Right lobe of liver (tissue), 6 donors: ENCODE measurements at regions not wholly inside any gene's neighbourhood (a gene's known extent, or its start where the extent isn't known, plus 50 kb on each side); places are given as distances from the start of the nearest gene placed in this dataset.
"Not testable (repeated sequence)": the region's sequence is repeated elsewhere in the genome, so short reads cannot be mapped to it uniquely, and the experiment has no call there.

Experiments
- ATAC-seq, 4 donors: fragments of 200-7000 bp; cut with Tn5 transposase; one replicate each; pipeline ENCODE4 v1.9.1; 2020; ENCODE audit warnings: mild to moderate bottlenecking in 4 of 4, moderate library complexity in 4 of 4
- DNase-seq, 3 donors: peaks; one replicate each; pipeline ENCODE4 v3.0.0-alpha.2; 2020
- H3K27ac ChIP-seq, 3 donors: fragments of 200-600 bp; one replicate each; pipeline ENCODE4 v1.8.0; 2022
- H3K27me3 ChIP-seq, 2 donors: fragments of 200-600 bp; one replicate each; pipeline ENCODE4 v1.8.0; 2022
- H3K36me3 ChIP-seq, 4 donors: fragments of 200-600 bp; sonication (generic) in 1 of 4; one replicate each; pipeline versions ENCODE4 v1.5.1 to v1.8.0; 2017 to 2022; ENCODE audit warnings: control low read depth in 1 of 4
- H3K4me1 ChIP-seq, 4 donors: fragments of 200-600 bp; sonication (generic) in 1 of 4; one replicate each; pipeline versions ENCODE4 v1.5.1 to v1.8.0; 2017 to 2022; ENCODE audit warnings: control low read depth in 1 of 4
- H3K4me3 ChIP-seq, 3 donors: fragments of 200-600 bp; one replicate each; pipeline ENCODE4 v1.8.0; 2022
- H3K9me3 ChIP-seq, 4 donors: fragments of 200-600 bp; sonication (generic) in 1 of 4; one replicate each; pipeline versions ENCODE4 v1.5.1 to v1.8.0; 2017 to 2022; ENCODE audit warnings: control low read depth in 1 of 4
- WGBS: methylation state at CpG from one replicate; pipeline ENCODE4 v1.1.6; 2018; ENCODE audit warnings: low coverage, low lambda C conversion rate; ENCODE audit not compliant: insufficient coverage; ENCODE audit errors: missing lambda C conversion rate; 5-methylcytosine and 5-hydroxymethylcytosine counted together
- intact Hi-C, 2 donors: fragments of 100-400 bp; cut with DNase I; formaldehyde crosslinking; loops; one replicate each; pipeline versions ENCODE4 v1.11.2 to v1.14.1; 2022
- small RNA-seq, 2 experiments: library from RNA; depleted of rRNA; stranded (forward); fragments of <200 nt; gene quantifications; one replicate each; pipeline ENCODE3, GENCODE V24; 2016
- donor health status: DM: no; HTN: yes; CAD: no.
- donor health status: DM: no; HTN: no; CAD: no.
- donor health status: DM: no; HTN: no; CAD: no.
- donor health status: DM: no; HTN: yes; CAD: no.
- donor health status: DM: no; HTN: yes; CAD: no.

DNA sequence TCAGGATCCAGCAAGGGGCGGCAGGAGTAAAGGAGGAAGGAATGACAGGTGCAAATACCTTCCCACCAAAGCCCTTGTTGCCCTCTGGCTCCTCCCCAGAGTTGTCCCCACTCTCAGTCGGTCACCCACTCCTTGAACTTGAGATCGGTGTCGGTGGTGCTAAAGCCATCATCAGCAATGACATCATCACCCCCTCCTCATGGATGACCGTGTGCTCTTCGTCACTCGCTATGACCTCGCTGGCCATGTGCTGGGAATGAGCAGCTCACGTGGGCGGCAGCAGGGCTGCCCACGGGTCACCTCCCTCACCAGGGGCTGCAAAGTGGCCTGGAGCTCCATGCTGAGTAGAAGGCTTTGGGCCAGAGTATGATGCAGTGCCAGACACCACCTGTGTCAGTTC lies 405.3 kb downstream of the CACNA1B start:
- H3K27ac ChIP-seq, intact Hi-C loops, H3K4me3 ChIP-seq: not testable (repeated sequence)

More for the DNA sequence above, 405.3 kb downstream of the CACNA1B start:
- H3K27me3 ChIP-seq, H3K9me3 ChIP-seq, ATAC-seq, H3K4me1 ChIP-seq, H3K36me3 ChIP-seq, DNase-seq: not testable (repeated sequence)
- WGBS = no CpG with 5 or more reads among the region's 11 CpGs

Small RNA genes in the stretch of these regions (small RNA-seq; reads per million reads assigned to genes)
- 0 reads per million in 2 experiments for gene RNU6-785P
